CD4-positive, alpha-beta T cell treated with Interferon alpha-2 for 1 hour (primary cell): ENCODE measurements at regions not wholly inside any gene's neighbourhood (a gene's known extent, or its start where the extent isn't known, plus 50 kb on each side); places are given as distances from the start of the nearest gene placed in this dataset.

ENCODE experiments used
- DNase-seq, 2 donors: peaks; one replicate each; pipeline ENCODE4 v3.0.0-alpha.2; 2020 to 2022

- DNase-seq, result no peak
These were observed 195.2 kb upstream of the C1QTNF7 start for GRCh38 chr4:15232366-15233263.

GRCh38 chr4:15233264-15233597, 194.6 kb upstream of the C1QTNF7 start:
- peak in 1 of 2 donors; percentile 2 for DNase-seq

DNA sequence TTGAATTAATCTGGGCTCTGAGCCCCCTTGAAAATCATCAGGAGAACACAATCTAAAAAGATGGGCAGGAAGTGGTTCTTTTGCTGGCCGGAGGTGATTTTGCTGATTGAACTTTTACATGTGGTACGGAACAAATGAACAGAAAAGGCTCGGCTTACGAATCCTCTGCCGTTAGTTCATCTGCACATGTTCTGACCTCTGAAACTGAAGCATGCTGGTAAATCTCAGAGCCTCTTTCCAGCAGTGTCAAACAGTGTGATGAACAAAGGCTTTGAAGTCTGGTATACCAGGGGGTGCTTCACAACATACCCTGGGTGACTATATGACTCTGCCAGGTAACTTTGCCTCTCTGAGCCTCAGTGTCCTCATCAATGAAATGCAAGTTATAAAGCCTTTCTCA, 194.2 kb upstream of the C1QTNF7 start:
- peak in 1 of 2 donors; percentile 11 for DNase-seq

GRCh38 chr4:15234116-15234855, 193.5 kb upstream of the C1QTNF7 start:
- peak; percentile 4 for DNase-seq

DNA sequence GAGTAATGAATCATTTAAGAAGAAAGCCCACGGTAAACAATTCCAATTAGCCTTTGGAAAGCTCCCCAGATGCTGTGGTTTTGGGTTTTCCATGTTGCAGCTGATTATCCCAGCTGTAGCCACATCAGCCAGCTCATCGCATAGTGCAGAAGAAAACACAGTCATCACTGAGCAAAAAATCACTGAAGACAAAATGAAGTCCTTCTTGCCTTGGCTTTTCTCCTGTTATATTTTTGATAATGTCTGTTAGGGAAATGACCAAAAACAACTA, 193.0 kb upstream of the C1QTNF7 start:
- DNase-seq, result no peak

DNA sequence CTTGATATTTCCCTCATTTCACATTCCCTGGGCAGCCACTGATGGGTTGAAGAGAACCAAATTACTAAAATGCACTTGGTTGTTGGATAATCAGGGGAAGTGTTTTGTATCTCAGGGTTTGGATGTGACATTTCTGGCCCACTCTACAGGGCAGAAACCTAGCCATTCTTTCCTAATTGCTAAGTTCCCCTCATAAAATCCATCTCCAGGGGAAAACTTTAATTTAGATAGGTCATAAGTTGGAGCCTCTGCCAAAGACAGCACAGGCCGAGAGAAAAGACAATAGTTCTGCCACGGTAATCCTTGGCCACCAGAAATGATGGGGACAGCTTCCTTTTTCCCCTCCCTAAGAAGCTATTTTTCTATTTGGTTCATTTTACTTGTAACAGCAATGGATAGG, 192.7 kb upstream of the C1QTNF7 start:
- DNase-seq, result no peak

DNA sequence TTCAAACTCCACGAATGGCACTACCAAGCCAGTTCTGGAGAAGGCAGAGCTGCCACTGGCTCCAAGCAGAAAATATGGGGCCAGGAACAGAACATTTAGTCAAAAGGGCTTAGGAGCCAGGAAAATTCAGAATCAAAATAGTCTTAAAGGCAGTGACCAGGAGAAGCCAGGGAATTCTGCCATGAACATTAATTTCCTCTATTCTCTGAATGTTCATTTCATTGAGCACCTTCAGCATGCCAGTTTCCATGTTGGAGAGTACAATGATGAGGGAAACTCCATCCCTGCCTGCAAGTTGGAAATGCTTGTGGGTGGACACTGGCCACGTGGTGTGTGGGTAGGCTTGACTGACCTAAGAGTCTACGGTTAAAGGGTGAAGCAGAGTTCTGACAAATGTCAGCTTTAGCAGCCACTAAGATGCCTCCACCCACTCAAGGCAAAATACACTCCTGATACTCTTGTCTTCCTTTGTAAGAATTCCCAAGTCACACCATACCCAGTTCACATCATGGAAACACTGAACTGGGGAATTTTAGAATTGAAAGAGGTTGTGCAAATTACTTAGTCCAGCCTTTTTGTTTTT, 190.1 kb upstream of the C1QTNF7 start:
- no peak for DNase-seq

- DNase-seq, result peak; percentile 18 to 37
These were observed 189.1 kb upstream of the C1QTNF7 start for GRCh38 chr4:15238720-15239119.

DNA sequence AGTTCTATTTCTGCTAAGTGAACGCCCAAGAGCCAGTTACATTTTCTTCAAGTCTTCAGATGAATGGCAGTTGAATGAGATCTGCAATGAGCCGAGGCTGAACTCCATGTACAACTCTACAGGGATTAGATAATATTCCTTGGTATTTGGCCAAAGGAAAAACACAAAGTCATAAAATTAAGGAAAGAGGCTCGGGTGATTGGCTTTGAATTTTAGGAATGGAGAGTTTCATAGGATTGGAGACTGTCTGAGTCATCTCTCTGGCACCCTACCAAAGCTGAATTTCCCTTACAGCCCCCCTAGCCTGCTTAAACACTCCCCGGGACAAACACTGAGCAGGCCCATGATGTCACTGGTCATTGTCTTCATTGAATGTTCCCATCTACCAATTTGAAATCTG, 188.0 kb upstream of the C1QTNF7 start:
- DNase-seq, result no peak

DNA sequence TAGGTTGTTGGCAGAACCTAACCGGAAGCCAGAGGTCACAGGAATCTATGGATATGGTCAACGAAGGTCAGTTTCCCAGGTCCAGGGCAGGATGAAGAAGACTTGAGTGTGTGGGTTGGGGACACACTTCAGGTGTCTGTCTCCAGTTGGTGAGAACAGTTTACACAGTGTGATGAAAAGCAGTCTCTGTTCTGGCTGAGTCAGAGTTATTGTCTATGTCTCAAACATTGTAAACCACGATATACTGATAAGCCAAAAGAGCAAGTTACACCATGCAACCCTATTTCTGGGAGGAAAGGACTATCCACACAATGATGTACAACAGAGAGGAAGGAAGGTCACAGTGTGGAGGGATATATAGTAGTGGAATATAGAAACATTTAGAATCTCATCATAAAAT, 187.1 kb upstream of the C1QTNF7 start:
- no peak for DNase-seq

DNA sequence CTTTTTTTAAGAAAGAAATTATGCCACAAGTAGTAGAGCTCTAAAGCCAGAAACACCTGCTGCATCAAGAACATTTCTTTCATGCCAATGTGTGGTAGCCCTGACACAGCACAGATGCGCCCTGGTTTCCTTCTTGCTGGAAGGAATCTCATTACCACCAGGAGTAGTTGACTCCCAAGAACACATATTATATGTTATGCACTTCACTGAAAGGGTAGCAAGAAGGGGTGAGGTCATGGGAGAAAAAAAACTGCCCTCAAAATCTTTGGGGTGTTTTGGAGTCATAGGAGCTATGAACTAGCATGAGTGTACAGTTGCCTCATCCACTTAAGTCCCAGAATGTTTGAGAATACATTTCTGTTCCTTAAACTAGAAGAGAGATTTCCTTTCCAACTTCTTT, 185.8 kb upstream of the C1QTNF7 start:
- DNase-seq, result no peak

DNA sequence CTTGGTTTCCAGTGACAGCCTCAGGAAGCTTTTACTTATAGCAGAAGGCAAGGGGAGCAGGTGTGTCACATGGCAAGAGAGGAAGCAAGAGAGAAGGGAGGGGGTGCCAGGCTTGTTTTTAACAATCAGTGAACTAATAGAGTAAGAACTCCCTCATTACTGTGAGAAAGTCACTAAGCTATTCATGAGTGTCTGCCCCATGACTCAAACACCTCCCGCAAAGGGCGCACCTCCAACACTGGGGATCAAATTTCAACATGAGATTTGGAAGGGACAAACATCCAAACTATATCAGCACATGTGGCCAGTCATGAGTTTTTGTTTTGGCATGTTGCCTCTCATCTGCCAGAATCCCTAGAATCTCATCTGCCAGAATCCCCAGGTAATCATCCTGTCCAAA, 183.5 kb upstream of the C1QTNF7 start:
- no peak for DNase-seq

GRCh38 chr4:15245006-15245530, 182.8 kb upstream of the C1QTNF7 start:
- no peak for DNase-seq

- DNase-seq, result no peak
These were observed 177.8 kb upstream of the C1QTNF7 start for GRCh38 chr4:15250021-15250441.

DNA sequence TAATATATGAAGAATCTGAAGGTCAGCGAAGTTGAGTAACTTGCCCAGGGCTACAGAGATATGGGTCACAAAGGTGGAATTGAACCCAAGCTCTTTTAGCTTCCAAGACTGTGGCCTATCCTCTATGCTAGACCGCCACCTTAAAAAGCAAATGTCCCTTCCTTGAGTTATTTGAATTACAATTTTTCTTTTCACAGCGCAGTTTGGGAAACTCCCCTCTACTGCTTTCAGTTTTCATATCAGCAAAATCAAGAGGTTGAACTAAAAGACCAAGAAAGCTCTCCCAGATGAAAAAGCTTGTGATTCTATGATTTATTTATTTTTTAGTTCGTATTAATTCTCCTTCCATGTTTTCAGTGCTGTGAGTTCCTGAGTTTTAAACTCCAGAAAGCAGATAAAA, 174.5 kb upstream of the C1QTNF7 start:
- DNase-seq, result peak in 1 of 2 donors; percentile 14

- DNase-seq, result peak in 1 of 2 donors; percentile 52
These were observed 173.5 kb upstream of the C1QTNF7 start for GRCh38 chr4:15254236-15254880.

DNA sequence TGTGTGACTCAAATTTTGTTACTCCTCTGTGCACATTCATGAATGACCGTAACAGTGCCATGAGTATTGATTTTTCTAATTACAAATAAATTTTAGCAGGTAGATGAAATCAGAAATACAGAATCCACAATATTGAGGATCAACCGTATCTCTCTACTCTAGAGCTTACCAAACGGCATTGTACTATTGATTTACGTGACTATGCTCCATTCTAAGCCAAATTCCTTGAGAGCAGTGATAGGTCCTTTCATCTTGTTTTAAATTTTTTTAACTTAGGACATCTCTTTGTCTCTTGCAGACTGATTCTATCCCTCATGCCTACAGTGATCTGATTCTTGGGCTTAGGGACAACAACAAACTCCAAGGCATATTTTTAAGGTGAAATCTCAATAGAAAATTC, 172.3 kb upstream of the C1QTNF7 start:
- DNase-seq, result no peak

DNA sequence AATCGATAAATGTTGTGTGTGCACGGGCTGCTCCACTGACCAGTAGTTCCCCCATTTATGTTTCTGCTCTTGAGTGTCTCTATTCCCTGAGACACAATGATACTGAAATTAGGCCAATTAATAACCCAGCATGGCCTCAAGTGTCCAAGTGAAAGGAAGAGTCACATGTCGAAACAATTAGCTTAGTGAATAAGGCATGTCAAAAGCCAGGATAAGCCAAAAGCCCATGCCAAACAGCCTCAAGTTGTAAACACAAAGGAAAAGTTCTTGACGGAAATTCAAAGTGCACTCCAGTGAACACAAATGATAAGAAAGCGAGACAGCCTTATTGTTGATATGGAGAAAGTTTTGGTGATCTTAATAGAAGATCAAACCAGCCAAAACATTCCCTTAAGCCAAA, 167.1 kb upstream of the C1QTNF7 start:
- DNase-seq, result no peak

DNA sequence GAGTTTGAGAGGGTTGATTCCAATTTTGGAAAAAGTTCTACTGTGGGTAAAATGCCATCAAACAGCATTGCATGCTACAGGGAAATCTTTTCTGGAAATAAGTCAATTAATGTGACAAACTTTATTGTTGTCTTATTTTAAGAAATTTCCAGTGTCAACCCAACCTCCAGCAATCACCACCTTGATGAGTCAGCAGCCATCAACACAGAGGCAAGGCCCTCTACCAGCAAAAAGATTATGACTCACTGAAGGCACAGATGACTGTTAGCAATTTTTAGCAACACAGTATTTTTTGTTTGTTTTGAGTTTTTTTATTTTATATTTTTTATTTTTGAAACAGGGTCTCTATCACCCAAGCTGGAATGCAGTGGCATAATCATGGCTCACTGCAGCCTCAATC, 165.4 kb upstream of the C1QTNF7 start:
- no peak for DNase-seq

GRCh38 chr4:15270201-15270600, 157.6 kb upstream of the C1QTNF7 start:
- no peak for DNase-seq

GRCh38 chr4:15286041-15286440, 141.8 kb upstream of the C1QTNF7 start:
- DNase-seq, result no peak

GRCh38 chr4:15291122-15291521, 136.7 kb upstream of the C1QTNF7 start:
- no peak for DNase-seq

DNA sequence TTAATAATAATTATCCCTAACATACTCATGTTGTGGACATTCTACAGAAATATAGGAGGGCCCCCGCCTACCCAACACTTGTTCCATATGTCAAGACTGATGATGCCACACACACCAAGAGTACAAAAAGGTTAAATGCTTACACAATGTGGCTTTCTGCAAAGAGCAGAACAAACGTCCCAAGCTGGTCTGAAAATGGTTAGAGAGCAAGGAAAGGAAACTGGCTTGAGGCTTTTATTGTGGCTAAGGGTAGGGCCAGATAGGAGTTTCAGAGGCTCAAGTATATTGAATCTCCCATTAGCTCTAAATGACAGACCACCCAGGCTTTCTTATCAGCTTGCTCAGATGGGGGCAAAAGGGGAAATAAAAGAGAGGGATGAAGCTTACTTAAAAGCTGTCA, 134.1 kb upstream of the C1QTNF7 start:
- no peak for DNase-seq
